H9 (cell line): ENCODE measurements at regions not wholly inside any gene's neighbourhood (a gene's known extent, or its start where the extent isn't known, plus 50 kb on each side); places are given as distances from the start of the nearest gene placed in this dataset.

Experiments
- DNase-seq: peaks from one replicate; pipeline ENCODE4 v3.0.0-alpha.2; 2017
- H2AFZ ChIP-seq: one replicate; pipeline ENCODE4 v1.6.1; 2013; ENCODE audit warnings: mild to moderate bottlenecking, low read length, control low read depth, moderate library complexity
- H2AK5ac ChIP-seq: 2 replicates; pipeline ENCODE4 v1.6.1; 2013; ENCODE audit warnings: low read length, control low read depth, mixed read lengths; ENCODE audit not compliant: insufficient read length
- H2BK120ac ChIP-seq: one replicate; pipeline ENCODE4 v1.6.1; 2013; ENCODE audit warnings: low read depth, mild to moderate bottlenecking, low read length, control low read depth, inconsistent platforms; ENCODE audit not compliant: poor library complexity, severe bottlenecking
- H2BK12ac ChIP-seq: 2 replicates; pipeline ENCODE4 v1.6.1; 2013; ENCODE audit warnings: low read length, control low read depth, mixed read lengths, low read depth; ENCODE audit not compliant: insufficient read length
- H2BK15ac ChIP-seq: 2 replicates; pipeline ENCODE4 v1.6.1; 2013; ENCODE audit warnings: low read depth, low read length, control low read depth
- H2BK20ac ChIP-seq: one replicate; pipeline ENCODE4 v1.6.1; 2013; ENCODE audit warnings: low read depth, mild to moderate bottlenecking, low read length, control low read depth, inconsistent platforms; ENCODE audit not compliant: poor library complexity, severe bottlenecking
- H2BK5ac ChIP-seq: 2 replicates; pipeline ENCODE4 v1.6.1; 2013; ENCODE audit warnings: low read length, control low read depth, mixed read lengths; ENCODE audit not compliant: insufficient read length
- H3K14ac ChIP-seq: 2 replicates; pipeline ENCODE4 v1.6.1; 2013; ENCODE audit warnings: low read length, control low read depth; ENCODE audit not compliant: insufficient read depth
- H3K18ac ChIP-seq: 2 replicates; pipeline ENCODE4 v1.6.1; 2013; ENCODE audit warnings: low read depth, mild to moderate bottlenecking, mixed read lengths, low read length, control low read depth; ENCODE audit not compliant: insufficient read length
- H3K23ac ChIP-seq: 2 replicates; pipeline ENCODE4 v1.6.1; 2013; ENCODE audit warnings: low read length, control low read depth, mixed read lengths, low read depth; ENCODE audit not compliant: insufficient read length
- H3K23me2 ChIP-seq: 2 replicates; pipeline ENCODE4 v1.6.1; 2013; ENCODE audit warnings: low read depth, mild to moderate bottlenecking, mixed read lengths, low read length, control low read depth; ENCODE audit not compliant: insufficient read length, poor library complexity, severe bottlenecking
- H3K27ac ChIP-seq: 2 replicates; pipeline ENCODE4 v1.5.1; 2013; ENCODE audit warnings: low read length, control low read depth, mixed read lengths, low read depth; ENCODE audit not compliant: insufficient read length
- H3K27me3 ChIP-seq: 2 replicates; pipeline ENCODE4 v1.6.1; 2013; ENCODE audit warnings: low read length, control low read depth, inconsistent platforms; ENCODE audit not compliant: insufficient read depth
- H3K4ac ChIP-seq: 2 replicates; pipeline ENCODE4 v1.6.1; 2013; ENCODE audit warnings: low read depth, mild to moderate bottlenecking, control low read depth, inconsistent platforms, low read length, moderate library complexity
- H3K4me1 ChIP-seq: 2 replicates; pipeline ENCODE4 v1.6.1; 2013; ENCODE audit warnings: low read length, control low read depth, inconsistent platforms; ENCODE audit not compliant: insufficient read depth
- H3K4me2 ChIP-seq: 2 replicates; pipeline ENCODE4 v1.6.1; 2013; ENCODE audit warnings: low read length, control low read depth, mixed read lengths; ENCODE audit not compliant: insufficient read length, insufficient read depth
- H3K56ac ChIP-seq: 2 replicates; pipeline ENCODE4 v1.6.1; 2013; ENCODE audit warnings: low read depth, mild to moderate bottlenecking, mixed read lengths, low read length, control low read depth; ENCODE audit not compliant: insufficient read length
- H3K79me1 ChIP-seq: 2 replicates; pipeline ENCODE4 v1.6.1; 2013; ENCODE audit warnings: low read depth, mild to moderate bottlenecking, moderate library complexity, low read length, control low read depth, inconsistent platforms; ENCODE audit not compliant: insufficient read depth, poor library complexity, severe bottlenecking
- H3K79me2 ChIP-seq: 2 replicates; pipeline ENCODE4 v1.6.1; 2013; ENCODE audit warnings: low read length, control low read depth, inconsistent platforms; ENCODE audit not compliant: insufficient read depth
- H3K9ac ChIP-seq: 2 replicates; pipeline ENCODE4 v1.6.1; 2013; ENCODE audit warnings: low read length, control low read depth, mixed read lengths; ENCODE audit not compliant: insufficient read length; ENCODE audit errors: extremely low read depth
- H3K9me3 ChIP-seq: one replicate; pipeline ENCODE4 v1.6.1; 2013; ENCODE audit warnings: low read depth, low read length, inconsistent platforms; ENCODE audit not compliant: control insufficient read depth
- H3T11ph ChIP-seq: one replicate; pipeline ENCODE4 v1.6.1; 2013; ENCODE audit warnings: mild to moderate bottlenecking, low read length, control low read depth, inconsistent platforms
- H4K20me1 ChIP-seq: one replicate; pipeline ENCODE4 v1.6.1; 2013; ENCODE audit not compliant: control insufficient read depth, insufficient read length, insufficient read depth
- H4K5ac ChIP-seq: 2 replicates; pipeline ENCODE4 v1.6.1; 2013; ENCODE audit warnings: low read depth, mild to moderate bottlenecking, mixed read lengths, low read length, control low read depth; ENCODE audit not compliant: insufficient read length
- H4K8ac ChIP-seq: replicated peaks from 2 replicates; pipeline ENCODE4 v1.6.1; 2013; ENCODE audit warnings: low read length, control low read depth, mixed read lengths, low read depth; ENCODE audit not compliant: insufficient read length
- H4K91ac ChIP-seq: 2 replicates; pipeline ENCODE4 v1.6.1; 2013; ENCODE audit warnings: low read depth, mild to moderate bottlenecking, moderate library complexity, mixed read lengths, low read length, control low read depth; ENCODE audit not compliant: insufficient read length
- H3K27ac Mint-ChIP-seq, 3 experiments: 2 replicates in 2 of 3; 3 replicates in 1 of 3; pipeline ENCODE4 v1.8.0; 2020 to 2021; ENCODE audit warnings: mixed read lengths in 3 of 3, mild to moderate bottlenecking in 1 of 3, moderate library complexity in 1 of 3
- H3K27me3 Mint-ChIP-seq: 2 replicates; pipeline ENCODE4 v1.8.0; 2021; ENCODE audit warnings: low read depth, mild to moderate bottlenecking, moderate library complexity, mixed read lengths
- H3K36me3 Mint-ChIP-seq, 3 experiments: 2 replicates in 2 of 3; 3 replicates in 1 of 3; pipeline ENCODE4 v1.8.0; 2020 to 2021; ENCODE audit warnings: low read depth in 3 of 3, mixed read lengths in 3 of 3; ENCODE audit not compliant: insufficient read depth in 1 of 3
- H3K4me1 Mint-ChIP-seq, 2 experiments: 2 replicates each; pipeline ENCODE4 v1.8.0; 2020; ENCODE audit warnings: mixed read lengths in 2 of 2
- H3K4me3 Mint-ChIP-seq, 2 experiments: 2 replicates in 1 of 2; 3 replicates in 1 of 2; pipeline ENCODE4 v1.8.0; 2020 to 2021; ENCODE audit warnings: mild to moderate bottlenecking in 2 of 2, mixed read lengths in 2 of 2, moderate library complexity in 1 of 2
- H3K9me3 Mint-ChIP-seq, 2 experiments: 2 replicates in 1 of 2; 3 replicates in 1 of 2; pipeline ENCODE4 v1.8.0; 2020; ENCODE audit warnings: mild to moderate bottlenecking in 2 of 2, mixed read lengths in 2 of 2, moderate library complexity in 1 of 2
- WGBS: extraction: QIAGEN DNeasy Blood & Tissue Kit; methylation state at CpG from one replicate; pipeline ENCODE4 v1.1.7; 2013; ENCODE audit warnings: missing lambda C conversion rate, low lambda C conversion rate, mixed read lengths; ENCODE audit not compliant: insufficient read length; ENCODE audit errors: extremely low coverage; 5-methylcytosine and 5-hydroxymethylcytosine counted together
- TF ChIP-seq, protein P1 (sequence below): fragments of 200-600 bp; sonication (generic); conservative IDR thresholded peaks from 3 replicates; pipeline ENCODE4 v1.8.0; 2021; ENCODE audit warnings: antibody characterized with exemption, mild to moderate bottlenecking

- no peak overlapping the region for H2BK20ac ChIP-seq
- peak overlapping the region; percentile 30 for H3K4me2 ChIP-seq
- no peaks in the 10 kb centered on the region for H4K20me1 ChIP-seq
- peaks cover 20% of the 10 kb centered on the region for H3K23me2 ChIP-seq
- H2BK120ac ChIP-seq = no peak overlapping the region
- no peak overlapping the region for H4K8ac ChIP-seq
- no peak overlapping the region for H3K56ac ChIP-seq
- Mint-ChIP-seq H3K9me3 (peaks cover 0 to 6% of the 10 kb centered on the region in 2 experiments; a peak in 1 of 5 replicates), H3K27me3 (peaks cover 98% of the 10 kb centered on the region), H3K4me1 (peaks cover 19 to 49% of the 10 kb centered on the region in 2 experiments), H3K36me3 (no peaks in the 10 kb centered on the region), H3K27ac (no peak overlapping the region), H3K4me3 (peak overlapping the region in 1 of 2 experiments; percentile 66; a peak in 3 of 5 replicates)
- no peak overlapping the region for H2BK15ac ChIP-seq
- no peak overlapping the region for H2AFZ ChIP-seq
- H4K91ac ChIP-seq = no peak overlapping the region
- no peak overlapping the region for H3K18ac ChIP-seq
- TF ChIP-seq, protein P1, sequence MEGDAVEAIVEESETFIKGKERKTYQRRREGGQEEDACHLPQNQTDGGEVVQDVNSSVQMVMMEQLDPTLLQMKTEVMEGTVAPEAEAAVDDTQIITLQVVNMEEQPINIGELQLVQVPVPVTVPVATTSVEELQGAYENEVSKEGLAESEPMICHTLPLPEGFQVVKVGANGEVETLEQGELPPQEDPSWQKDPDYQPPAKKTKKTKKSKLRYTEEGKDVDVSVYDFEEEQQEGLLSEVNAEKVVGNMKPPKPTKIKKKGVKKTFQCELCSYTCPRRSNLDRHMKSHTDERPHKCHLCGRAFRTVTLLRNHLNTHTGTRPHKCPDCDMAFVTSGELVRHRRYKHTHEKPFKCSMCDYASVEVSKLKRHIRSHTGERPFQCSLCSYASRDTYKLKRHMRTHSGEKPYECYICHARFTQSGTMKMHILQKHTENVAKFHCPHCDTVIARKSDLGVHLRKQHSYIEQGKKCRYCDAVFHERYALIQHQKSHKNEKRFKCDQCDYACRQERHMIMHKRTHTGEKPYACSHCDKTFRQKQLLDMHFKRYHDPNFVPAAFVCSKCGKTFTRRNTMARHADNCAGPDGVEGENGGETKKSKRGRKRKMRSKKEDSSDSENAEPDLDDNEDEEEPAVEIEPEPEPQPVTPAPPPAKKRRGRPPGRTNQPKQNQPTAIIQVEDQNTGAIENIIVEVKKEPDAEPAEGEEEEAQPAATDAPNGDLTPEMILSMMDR = no peak
- H2AK5ac ChIP-seq = no peak overlapping the region
- H3K79me1 ChIP-seq = no peaks in the 10 kb centered on the region
- H3K14ac ChIP-seq = no peak overlapping the region
- H3K79me2 ChIP-seq = no peaks in the 10 kb centered on the region
- H3K27ac ChIP-seq = no peak overlapping the region
- H2BK5ac ChIP-seq = no peak overlapping the region
- H3T11ph ChIP-seq = no peak overlapping the region
- H2BK12ac ChIP-seq = no peak overlapping the region
- peak; percentile 49 for DNase-seq
- WGBS = no CpG with 5 or more reads among the region's 50 CpGs
- H4K5ac ChIP-seq = no peak overlapping the region
- no peak overlapping the region for H3K23ac ChIP-seq
- H3K27me3 ChIP-seq = peaks cover 43% of the 10 kb centered on the region
- no peak overlapping the region for H3K4ac ChIP-seq
- H3K4me1 ChIP-seq = no peaks in the 10 kb centered on the region; the same call in 1 of the 2 replicates
- no peaks in the 10 kb centered on the region for H3K9me3 ChIP-seq
- H3K9ac ChIP-seq = no peak overlapping the region
Measured at GRCh38 chr10:100659361-100660098, 85.9 kb upstream of the PAX2 start.
